HG02981 (cell line): ENCODE measurements at regions not wholly inside any gene's neighbourhood (a gene's known extent, or its start where the extent isn't known, plus 50 kb on each side); places are given as distances from the start of the nearest gene placed in this dataset.

Experiments used
- ATAC-seq: cut with Tn5 transposase; IDR thresholded peaks from one replicate; pipeline ENCODE4 v1.9.1; 2021; ENCODE audit warnings: mild to moderate bottlenecking, moderate library complexity; ENCODE audit not compliant: unreplicated experiment

- ATAC-seq, result no peak
These were observed 185.4 kb downstream of the TTLL7 start for GRCh38 chr1:83813576-83813975.

GRCh38 chr1:83810144-83810543 lies 188.8 kb downstream of the TTLL7 start:
- no peak for ATAC-seq

GRCh38 chr1:83808536-83808935 lies 190.4 kb downstream of the TTLL7 start:
- no peak for ATAC-seq

GRCh38 chr1:83807821-83808220 lies 191.1 kb downstream of the TTLL7 start:
- no peak for ATAC-seq

- no peak for ATAC-seq
These were observed 191.7 kb downstream of the TTLL7 start for GRCh38 chr1:83807231-83807630.

- no peak for ATAC-seq
These were observed 193.0 kb downstream of the TTLL7 start for GRCh38 chr1:83805921-83806320.

GRCh38 chr1:83802460-83803152 lies 196.3 kb downstream of the TTLL7 start:
- ATAC-seq, result no peak

- no peak for ATAC-seq
These were observed 196.9 kb downstream of the TTLL7 start for GRCh38 chr1:83802023-83802422.

GRCh38 chr1:83800066-83800465 lies 198.9 kb downstream of the TTLL7 start:
- no peak for ATAC-seq

GRCh38 chr1:83799594-83799993 lies 199.3 kb downstream of the TTLL7 start:
- ATAC-seq, result no peak

GRCh38 chr1:83798965-83799364 lies 200.0 kb downstream of the TTLL7 start:
- no peak for ATAC-seq

- no peak for ATAC-seq
These were observed 202.5 kb downstream of the TTLL7 start for GRCh38 chr1:83796409-83796808.

GRCh38 chr1:83794384-83794783 lies 204.5 kb downstream of the TTLL7 start:
- peak; percentile 83 for ATAC-seq

GRCh38 chr1:83791821-83792437 lies 207.0 kb downstream of the TTLL7 start:
- no peak for ATAC-seq

GRCh38 chr1:83790446-83790845 lies 208.5 kb downstream of the TTLL7 start:
- no peak for ATAC-seq

- no peak for ATAC-seq
These were observed 211.5 kb downstream of the TTLL7 start for GRCh38 chr1:83787246-83787998.

GRCh38 chr1:83781667-83782066 lies 217.3 kb downstream of the TTLL7 start:
- no peak for ATAC-seq

- no peak for ATAC-seq
These were observed 219.4 kb downstream of the TTLL7 start for GRCh38 chr1:83779565-83779964.

GRCh38 chr1:83777758-83778101 lies 221.2 kb downstream of the TTLL7 start:
- ATAC-seq, result no peak

GRCh38 chr1:83776913-83777757 lies 221.8 kb downstream of the TTLL7 start:
- ATAC-seq, result no peak

GRCh38 chr1:83775977-83776603 lies 222.8 kb downstream of the TTLL7 start:
- no peak for ATAC-seq
